Stimulated activated CD4-positive, alpha-beta T cell treated with anti-CD3 and anti-CD28 coated beads, Interleukin-12 subunit alpha, Interleukin-12 subunit beta, amount 100 ng/mL, for 4 hours (primary cell): ENCODE measurements at regions not wholly inside any gene's neighbourhood (a gene's known extent, or its start where the extent isn't known, plus 50 kb on each side); places are given as distances from the start of the nearest gene placed in this dataset.

ENCODE experiments used
- DNase-seq: peaks from one replicate; pipeline ENCODE4 v3.0.0-alpha.2; 2020

- DNase-seq, result no peak
Measured at GRCh38 chr1:14106679-14107313, 406.8 kb downstream of the PRDM2 start.

- DNase-seq, result no peak
Measured at GRCh38 chr1:14108356-14109275, 408.6 kb downstream of the PRDM2 start.

GRCh38 chr1:14109276-14109635 lies 409.3 kb downstream of the PRDM2 start:
- DNase-seq, result no peak

GRCh38 chr1:14110040-14110439 lies 410.1 kb downstream of the PRDM2 start:
- DNase-seq, result no peak

- no peak for DNase-seq
Measured at GRCh38 chr1:14111121-14111520, 411.1 kb downstream of the PRDM2 start.

- DNase-seq, result no peak
Measured at GRCh38 chr1:14112613-14113012, 412.6 kb downstream of the PRDM2 start.

- DNase-seq, result no peak
Measured at GRCh38 chr1:14113271-14113670, 413.3 kb downstream of the PRDM2 start.

GRCh38 chr1:14113841-14114567 lies 414.0 kb downstream of the PRDM2 start:
- no peak for DNase-seq

GRCh38 chr1:14115976-14116375 lies 416.0 kb downstream of the PRDM2 start:
- no peak for DNase-seq

GRCh38 chr1:14117700-14118099 lies 417.7 kb downstream of the PRDM2 start:
- no peak for DNase-seq

GRCh38 chr1:14118691-14119485 lies 418.9 kb downstream of the PRDM2 start:
- no peak for DNase-seq

GRCh38 chr1:14120895-14121294 lies 420.9 kb downstream of the PRDM2 start:
- no peak for DNase-seq

GRCh38 chr1:14128096-14128495 lies 428.1 kb downstream of the PRDM2 start:
- DNase-seq, result no peak

- DNase-seq, result no peak
Measured at GRCh38 chr1:14129009-14129408, 429.0 kb downstream of the PRDM2 start.

GRCh38 chr1:14135070-14135469 lies 435.1 kb downstream of the PRDM2 start:
- DNase-seq, result no peak

GRCh38 chr1:14136152-14136763 lies 436.3 kb downstream of the PRDM2 start:
- DNase-seq, result no peak

- no peak for DNase-seq
Measured at GRCh38 chr1:14136881-14137280, 436.9 kb downstream of the PRDM2 start.

- DNase-seq, result no peak
Measured at GRCh38 chr1:14137411-14138134, 437.6 kb downstream of the PRDM2 start.

- no peak for DNase-seq
Measured at GRCh38 chr1:14138135-14138506, 438.1 kb downstream of the PRDM2 start.

GRCh38 chr1:14138687-14139086 lies 438.7 kb downstream of the PRDM2 start:
- no peak for DNase-seq

GRCh38 chr1:14140831-14141401 lies 440.9 kb downstream of the PRDM2 start:
- DNase-seq, result no peak
